Activated T-helper 2 cell treated with anti-CD3 and anti-CD28 coated beads, Interferon-gamma antibody, Interleukin-2, Interleukin-4, amounts not matched to agents 10 μg/mL and 5 μg/mL and 100 μg/mL, durations not matched to agents 14 hours and 24 hours and 36 hours (primary cell): ENCODE measurements at regions not wholly inside any gene's neighbourhood (a gene's known extent, or its start where the extent isn't known, plus 50 kb on each side); places are given as distances from the start of the nearest gene placed in this dataset.
"Not testable (repeated sequence)": the region's sequence is repeated elsewhere in the genome, so short reads cannot be mapped to it uniquely, and the experiment has no call there.

Experiments used
- DNase-seq: peaks from one replicate; pipeline ENCODE4 v3.0.0; 2021; ENCODE audit warnings: low spot score
- H3K27ac Mint-ChIP-seq: one replicate; pipeline ENCODE4 v1.8.0; 2021; ENCODE audit warnings: mixed read lengths
- H3K27me3 Mint-ChIP-seq: one replicate; pipeline ENCODE4 v1.8.0; 2021; ENCODE audit warnings: low read depth, mixed read lengths
- H3K36me3 Mint-ChIP-seq: one replicate; pipeline ENCODE4 v1.8.0; 2021; ENCODE audit warnings: low read depth, mixed read lengths
- H3K4me1 Mint-ChIP-seq: one replicate; pipeline ENCODE4 v1.8.0; 2021; ENCODE audit warnings: low read depth, mixed read lengths
- H3K4me3 Mint-ChIP-seq: one replicate; pipeline ENCODE4 v1.8.0; 2021; ENCODE audit warnings: low read depth, mild to moderate bottlenecking, moderate library complexity, mixed read lengths
- H3K9me3 Mint-ChIP-seq: one replicate; pipeline ENCODE4 v1.8.0; 2021; ENCODE audit warnings: mixed read lengths
- intact Hi-C: fragments of 100-400 bp; cut with micrococcal nuclease; formaldehyde crosslinking; loops from one replicate; pipeline ENCODE4 v1.15.1; 2023

DNA sequence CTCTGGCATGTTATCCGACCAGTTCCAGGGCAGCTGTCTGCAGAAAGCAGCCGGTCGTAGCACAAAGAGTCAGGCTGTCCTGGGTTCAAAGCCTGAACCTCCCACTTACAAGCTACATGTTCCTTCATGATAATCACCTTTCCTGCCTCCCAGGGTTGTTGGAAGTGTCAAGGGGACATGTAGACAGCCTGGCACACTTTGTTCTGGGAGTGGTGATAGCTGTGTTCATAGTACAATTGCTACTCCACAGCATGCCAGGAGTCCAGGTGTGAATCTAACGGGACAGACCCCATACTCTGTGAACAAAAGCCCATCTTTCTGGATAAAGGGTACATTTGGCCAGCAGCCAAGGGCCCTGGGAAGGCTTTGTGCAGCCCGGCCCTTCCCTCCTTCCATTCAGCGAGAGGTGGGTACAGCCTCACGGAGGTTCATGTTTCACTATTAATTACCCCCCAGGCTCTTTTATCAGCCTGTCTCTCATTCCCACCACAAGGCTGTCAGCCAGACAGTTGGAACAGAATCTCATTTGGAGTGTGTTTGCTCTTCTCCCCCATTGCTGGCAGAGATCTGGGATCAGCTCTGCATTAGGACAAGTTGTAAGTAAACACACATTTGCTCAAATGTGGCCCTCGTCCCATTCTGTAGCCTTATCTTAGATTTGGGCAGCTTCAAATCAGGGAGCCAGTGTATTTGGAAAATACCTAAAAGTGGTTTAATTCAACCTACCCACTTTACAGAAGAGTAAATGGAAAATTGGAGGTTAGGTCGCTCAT is 101.2 kb downstream of the PROP1 start:
- H3K4me3 Mint-ChIP-seq, H3K27me3 Mint-ChIP-seq, intact Hi-C loops, DNase-seq, H3K4me1 Mint-ChIP-seq, H3K36me3 Mint-ChIP-seq, H3K27ac Mint-ChIP-seq, H3K9me3 Mint-ChIP-seq: not testable (repeated sequence)

DNA sequence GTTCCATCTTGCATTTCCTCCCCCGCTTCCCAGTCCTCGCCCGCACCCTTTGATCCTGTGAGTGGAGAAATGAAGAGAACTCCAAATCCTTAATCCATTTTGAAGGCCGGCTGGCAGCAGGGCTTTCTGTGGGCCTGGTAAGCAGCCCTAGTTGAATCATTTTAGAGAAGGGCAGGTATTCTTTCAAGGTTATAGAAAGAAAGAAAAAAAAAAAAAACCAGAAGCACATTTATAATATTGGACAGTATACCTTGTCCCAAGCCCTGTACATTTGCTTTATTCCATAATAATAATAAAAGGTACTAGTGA is 103.7 kb downstream of the PROP1 start:
- intact Hi-C loops = not testable (repeated sequence)

DNA sequence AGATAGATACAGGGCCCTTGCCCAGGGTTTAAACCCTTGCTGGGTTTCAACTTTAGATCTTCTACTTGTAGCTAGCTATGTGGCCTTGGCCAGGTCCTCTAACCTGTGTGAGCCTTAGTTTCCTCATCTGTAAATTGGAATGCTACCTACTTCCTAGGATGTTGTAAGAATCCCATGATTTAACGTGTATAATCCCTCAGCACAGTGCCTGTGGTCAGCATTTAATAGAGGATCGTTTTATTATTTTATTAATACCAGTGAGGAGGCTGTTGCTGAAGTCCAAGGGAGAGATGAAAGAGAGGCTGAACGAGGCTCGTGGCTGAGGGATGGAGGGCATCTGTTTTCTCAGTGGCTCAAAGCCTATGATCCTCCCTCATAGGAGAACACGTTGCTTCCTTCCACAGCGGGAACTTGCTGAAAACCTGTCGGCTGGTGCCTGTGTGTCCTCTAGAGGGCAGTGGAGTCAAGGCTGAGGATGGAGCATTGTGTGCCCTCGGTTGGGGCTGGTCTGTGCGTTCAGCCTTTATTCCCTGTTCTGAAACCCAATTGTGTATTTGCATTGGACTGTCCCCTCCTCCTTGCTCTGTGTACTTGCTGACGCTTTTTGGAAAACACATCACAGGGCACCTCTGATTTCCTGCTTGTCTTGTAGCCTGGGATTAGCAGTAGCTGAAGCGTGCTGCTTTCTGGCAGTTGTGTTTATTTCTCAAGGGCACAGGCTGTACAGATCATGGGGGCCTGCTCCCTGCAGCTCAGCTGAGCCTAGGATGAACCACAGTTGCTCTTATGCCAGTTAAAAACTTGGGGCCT is 104.3 kb downstream of the PROP1 start:
- H3K4me1 Mint-ChIP-seq, H3K4me3 Mint-ChIP-seq, intact Hi-C loops, H3K27me3 Mint-ChIP-seq, H3K36me3 Mint-ChIP-seq, H3K27ac Mint-ChIP-seq, H3K9me3 Mint-ChIP-seq: not testable (repeated sequence)
- DNase-seq = peak; percentile 26

More for the DNA sequence above, 103.7 kb downstream of the PROP1 start:
- not testable (repeated sequence) for H3K9me3 Mint-ChIP-seq, H3K27ac Mint-ChIP-seq, H3K4me3 Mint-ChIP-seq, H3K36me3 Mint-ChIP-seq, H3K4me1 Mint-ChIP-seq, DNase-seq, H3K27me3 Mint-ChIP-seq

DNA sequence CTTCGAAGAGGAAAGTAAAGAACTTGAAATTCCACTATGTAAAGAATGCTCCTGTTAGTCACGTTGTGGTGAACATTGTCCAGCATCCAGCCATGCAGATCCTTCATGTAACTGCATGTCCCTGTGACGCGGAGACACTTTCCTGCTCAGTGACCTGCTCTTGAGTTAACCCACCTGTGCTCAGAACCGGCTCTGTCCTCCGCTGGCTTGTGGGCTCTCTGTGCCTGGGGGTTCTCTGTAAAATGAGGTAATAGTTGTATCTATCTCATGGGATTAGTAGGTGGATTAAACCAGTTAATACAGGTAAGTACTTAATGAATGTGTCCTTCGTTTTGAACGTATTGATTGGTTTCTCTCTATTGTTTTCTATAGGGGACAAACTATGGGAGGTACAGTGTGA is 100.6 kb upstream of the FAM153A start:
- DNase-seq, H3K36me3 Mint-ChIP-seq, H3K27me3 Mint-ChIP-seq, H3K27ac Mint-ChIP-seq, intact Hi-C loops, H3K4me3 Mint-ChIP-seq, H3K9me3 Mint-ChIP-seq, H3K4me1 Mint-ChIP-seq: not testable (repeated sequence)

DNA sequence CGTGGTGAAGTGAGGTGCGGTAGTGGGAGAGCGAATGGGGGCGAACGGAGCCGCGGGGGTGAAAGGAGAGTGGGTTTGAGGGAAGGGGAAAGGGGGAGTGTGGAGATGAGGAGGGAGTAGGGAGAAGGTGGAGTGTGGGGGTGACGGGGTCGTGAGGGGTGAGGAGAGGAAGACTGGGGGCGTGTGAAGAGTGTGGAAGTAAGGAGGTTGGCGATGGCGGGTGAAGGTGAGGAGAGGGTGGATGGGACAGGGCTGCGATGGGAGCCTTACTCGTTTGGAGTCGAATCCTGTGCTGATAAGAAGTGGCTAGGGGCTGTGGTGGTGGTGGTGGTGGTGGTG is 93.2 kb upstream of the FAM153A start:
- H3K36me3 Mint-ChIP-seq, DNase-seq: not testable (repeated sequence)

DNA sequence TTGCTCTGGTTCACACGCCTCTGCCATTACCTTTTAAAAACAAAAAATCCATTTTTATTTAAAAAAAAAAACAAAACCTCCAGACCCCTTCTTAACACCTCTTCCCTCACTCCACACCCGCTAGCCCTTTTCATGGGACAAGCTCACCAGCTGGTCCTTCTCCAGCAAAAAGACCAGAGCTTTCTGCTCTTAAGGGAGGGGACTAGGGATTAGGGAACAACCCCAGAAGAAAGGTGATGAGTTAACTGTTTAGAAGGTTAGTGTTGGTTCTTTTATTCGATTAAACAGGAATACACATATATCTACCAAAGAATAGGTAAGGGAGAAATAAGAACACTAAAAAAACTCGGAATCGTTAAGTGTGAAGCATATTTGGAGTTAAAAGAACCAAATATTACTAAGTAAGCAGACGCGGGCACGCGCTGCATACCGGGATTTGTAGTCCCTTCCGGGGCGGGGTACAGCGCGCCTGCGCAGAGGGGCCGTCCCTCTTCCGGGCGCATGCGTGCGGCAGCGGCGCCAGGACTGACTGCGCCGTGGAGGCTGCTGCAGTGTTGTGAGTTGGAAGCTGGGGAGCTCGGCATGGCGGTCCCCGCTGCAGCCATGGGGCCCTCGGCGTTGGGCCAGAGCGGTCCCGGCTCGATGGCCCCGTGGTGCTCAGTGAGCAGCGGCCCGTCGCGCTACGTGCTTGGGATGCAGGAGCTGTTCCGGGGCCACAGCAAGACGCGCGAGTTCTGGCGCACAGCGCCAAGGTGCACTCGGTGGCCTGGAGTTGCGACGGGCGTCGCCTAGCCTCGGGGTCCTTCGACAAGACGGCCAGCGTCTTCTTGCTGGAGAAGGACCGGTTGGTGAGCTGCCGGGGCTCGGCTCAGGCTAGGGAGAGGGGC is 92.6 kb upstream of the FAM153A start:
- DNase-seq = peak; percentile 10

More for the DNA sequence above, 93.2 kb upstream of the FAM153A start:
- H3K4me1 Mint-ChIP-seq, H3K9me3 Mint-ChIP-seq, H3K27me3 Mint-ChIP-seq, intact Hi-C loops: not testable (repeated sequence)
- Mint-ChIP-seq H3K4me3 (peak overlapping the region; percentile 91), H3K27ac (peak overlapping the region; percentile 63)

DNA sequence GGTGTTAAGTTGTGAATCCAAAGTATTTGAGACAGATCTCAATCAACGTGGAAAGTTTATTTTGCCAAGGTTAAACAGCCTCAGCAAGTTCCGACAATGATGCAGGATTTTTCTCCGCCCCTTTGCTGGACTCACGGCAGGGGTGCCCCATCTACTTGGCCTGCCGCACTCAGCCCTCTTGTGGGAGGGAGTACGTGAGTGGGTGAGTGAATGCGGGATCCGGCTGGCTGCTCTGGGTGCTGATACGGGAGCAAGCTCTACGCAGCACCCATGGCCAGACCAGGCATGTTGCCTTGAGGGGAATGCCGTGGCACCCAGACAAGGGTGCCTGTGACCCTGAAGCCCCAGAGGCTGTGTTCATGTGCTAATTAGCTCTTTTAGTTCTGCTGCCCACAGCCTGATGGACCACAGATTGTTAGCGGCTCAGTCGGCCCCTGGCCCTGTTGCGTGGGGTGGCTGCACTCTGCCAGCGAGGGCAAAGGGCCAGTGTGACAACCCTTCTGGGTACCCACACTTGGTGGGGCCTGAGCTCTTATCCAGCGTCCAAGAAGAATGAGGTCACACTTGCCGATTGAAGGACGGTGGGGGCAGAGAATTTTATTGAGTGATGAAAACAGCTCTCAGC is 81.2 kb upstream of the FAM153A start:
- H3K4me1 Mint-ChIP-seq, H3K27ac Mint-ChIP-seq, H3K9me3 Mint-ChIP-seq, H3K36me3 Mint-ChIP-seq, H3K4me3 Mint-ChIP-seq, DNase-seq, intact Hi-C loops, H3K27me3 Mint-ChIP-seq: not testable (repeated sequence)

More for the DNA sequence above, 92.6 kb upstream of the FAM153A start:
- H3K4me1 Mint-ChIP-seq, H3K9me3 Mint-ChIP-seq, H3K27me3 Mint-ChIP-seq, H3K27ac Mint-ChIP-seq, intact Hi-C loops, H3K36me3 Mint-ChIP-seq: not testable (repeated sequence)
- peak overlapping the region; percentile 76 for H3K4me3 Mint-ChIP-seq

DNA sequence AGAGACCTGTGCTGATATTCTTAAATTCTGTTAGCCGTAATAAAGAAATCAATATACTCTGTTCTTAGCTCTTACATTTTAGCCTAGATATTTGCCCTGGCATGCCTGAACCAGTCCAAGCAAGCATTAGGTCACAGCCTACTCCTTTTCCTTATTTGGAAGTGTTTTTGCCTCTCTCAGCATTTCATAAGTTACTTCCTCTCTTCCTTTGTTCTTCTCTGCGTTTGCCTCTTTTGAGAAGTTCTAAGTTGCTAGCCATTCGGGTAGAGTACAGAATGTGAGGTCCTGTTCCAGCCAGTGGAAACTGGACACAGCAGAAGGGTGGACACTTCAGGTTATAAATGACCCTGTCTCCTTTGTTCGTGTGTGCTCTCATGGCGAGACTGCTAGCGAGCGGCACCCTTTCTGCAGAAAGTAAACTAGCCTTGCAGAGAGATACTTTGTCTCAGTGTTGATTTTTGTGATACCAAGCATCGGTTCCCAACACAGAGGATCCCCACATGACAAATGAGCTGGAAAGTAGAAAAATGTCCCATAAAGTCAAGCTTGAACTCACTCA is 75.0 kb upstream of the FAM153A start:
- H3K4me1 Mint-ChIP-seq, H3K27ac Mint-ChIP-seq, H3K9me3 Mint-ChIP-seq, H3K27me3 Mint-ChIP-seq, intact Hi-C loops, H3K36me3 Mint-ChIP-seq, DNase-seq, H3K4me3 Mint-ChIP-seq: not testable (repeated sequence)

DNA sequence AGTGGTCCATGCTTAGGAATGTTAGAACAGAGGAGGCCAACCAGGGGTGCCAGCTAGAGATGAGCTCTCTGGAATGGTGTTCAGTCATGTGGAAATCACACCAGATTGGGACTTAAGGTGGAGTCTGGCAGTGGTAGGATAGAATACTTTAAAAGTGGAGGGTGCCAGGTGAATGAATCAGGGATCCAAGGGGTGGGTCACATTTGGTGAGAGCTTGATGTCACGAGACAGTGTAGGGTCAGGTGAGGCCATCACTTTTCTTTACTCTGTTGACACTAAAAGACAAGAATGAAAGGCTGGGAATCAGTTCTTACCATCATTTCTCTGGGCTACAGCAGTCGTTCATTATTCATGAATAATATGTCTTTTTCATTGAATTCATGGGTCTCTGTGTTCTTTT is 73.8 kb upstream of the FAM153A start:
- DNase-seq, H3K36me3 Mint-ChIP-seq, H3K27me3 Mint-ChIP-seq, H3K4me1 Mint-ChIP-seq, H3K4me3 Mint-ChIP-seq, H3K27ac Mint-ChIP-seq, intact Hi-C loops, H3K9me3 Mint-ChIP-seq: not testable (repeated sequence)

DNA sequence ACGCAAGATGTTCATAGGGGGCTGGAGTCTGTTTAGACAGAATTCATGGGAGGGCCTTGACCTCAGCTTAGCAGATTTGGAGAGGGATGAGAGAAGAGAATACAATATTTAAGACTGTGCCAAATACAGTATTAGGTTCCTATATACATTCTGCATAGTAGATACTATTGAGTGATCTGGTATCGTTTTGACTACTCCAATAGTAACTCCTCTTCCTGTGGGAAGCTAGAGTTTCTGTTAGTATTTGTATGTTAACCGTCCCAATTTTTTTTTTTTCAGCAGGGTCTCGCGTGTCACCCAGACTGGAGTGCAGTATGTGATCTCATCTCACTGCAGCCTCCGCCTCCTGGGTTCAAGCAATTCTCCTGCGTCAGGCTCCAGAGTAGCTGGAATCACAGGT is 65.2 kb upstream of the FAM153A start:
- H3K4me3 Mint-ChIP-seq, intact Hi-C loops, H3K36me3 Mint-ChIP-seq, H3K27ac Mint-ChIP-seq, DNase-seq, H3K27me3 Mint-ChIP-seq, H3K9me3 Mint-ChIP-seq, H3K4me1 Mint-ChIP-seq: not testable (repeated sequence)

DNA sequence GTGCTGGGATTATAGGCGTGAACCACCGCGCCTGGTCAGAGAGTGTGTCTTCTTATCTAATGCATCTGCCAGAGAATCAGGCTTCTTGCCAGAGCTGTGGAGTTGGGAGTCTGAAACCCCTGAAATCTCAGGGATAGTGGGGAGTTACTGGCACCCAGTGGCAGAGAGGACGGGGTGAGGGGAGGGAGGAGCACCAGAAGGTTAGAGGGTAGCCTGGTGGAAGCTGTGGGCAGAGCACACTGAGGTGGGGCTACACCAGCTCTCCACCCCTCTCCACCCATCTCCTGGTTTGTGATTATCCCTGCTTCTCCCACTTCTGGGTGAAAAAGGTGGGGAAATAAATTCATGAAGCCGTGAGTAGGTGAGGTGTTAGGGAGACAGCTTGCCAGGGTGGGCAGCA is 63.9 kb upstream of the FAM153A start:
- H3K27me3 Mint-ChIP-seq, DNase-seq, H3K36me3 Mint-ChIP-seq, H3K9me3 Mint-ChIP-seq, intact Hi-C loops, H3K4me1 Mint-ChIP-seq, H3K27ac Mint-ChIP-seq, H3K4me3 Mint-ChIP-seq: not testable (repeated sequence)

DNA sequence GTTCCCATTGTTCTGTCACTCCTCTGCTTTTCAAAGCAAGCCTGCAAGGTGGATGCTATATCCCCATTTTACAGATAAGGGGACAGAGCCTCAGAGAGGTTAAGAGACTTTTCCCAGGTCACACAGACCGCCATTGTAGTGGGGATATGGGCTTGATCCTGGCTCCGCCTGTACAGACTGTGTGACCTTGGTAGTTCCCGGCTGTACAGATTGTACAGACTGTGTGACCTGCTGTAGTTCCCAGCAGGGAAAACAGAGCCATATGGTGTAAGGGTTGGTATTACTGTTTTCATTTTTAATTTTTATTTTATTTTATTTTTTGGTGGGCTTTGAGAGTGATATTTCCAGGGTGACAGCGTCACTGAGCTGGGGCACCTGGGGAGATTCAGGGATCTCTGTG is 63.2 kb upstream of the FAM153A start:
- H3K4me3 Mint-ChIP-seq, intact Hi-C loops, H3K4me1 Mint-ChIP-seq, H3K36me3 Mint-ChIP-seq, H3K9me3 Mint-ChIP-seq, DNase-seq, H3K27ac Mint-ChIP-seq, H3K27me3 Mint-ChIP-seq: not testable (repeated sequence)
